Activated naive CD8-positive, alpha-beta T cell treated with anti-CD3 and anti-CD28 coated beads, Interleukin-2, amount 10 ng/mL, durations not matched to agents 7 days and 5 days (primary cell): ENCODE measurements at regions not wholly inside any gene's neighbourhood (a gene's known extent, or its start where the extent isn't known, plus 50 kb on each side); places are given as distances from the start of the nearest gene placed in this dataset.

Source experiments
- ATAC-seq: fragments of 150-1000 bp; cut with Tn5 transposase; one replicate; pipeline ENCODE4 v1.10.0; 2021; ENCODE audit warnings: low read depth, moderate library complexity
- POLR2A ChIA-PET: fragments of 350-600 bp; sonication (Branson Sonifier 250); formaldehyde crosslinking; loops from one replicate; lab custom pipeline; 2021; ENCODE audit warnings: antibody characterized with exemption; lab: Charles Lee
- DNase-seq: peaks from one replicate; pipeline ENCODE4 v3.0.0; 2021
- H3K27ac Mint-ChIP-seq: one replicate; pipeline ENCODE4 v1.8.0; 2022; ENCODE audit warnings: mild to moderate bottlenecking, mixed read lengths
- H3K27me3 Mint-ChIP-seq: one replicate; pipeline ENCODE4 v1.8.0; 2022; ENCODE audit warnings: mild to moderate bottlenecking, moderate library complexity, mixed read lengths
- H3K36me3 Mint-ChIP-seq: one replicate; pipeline ENCODE4 v1.8.0; 2021; ENCODE audit warnings: mild to moderate bottlenecking, mixed read lengths
- H3K4me1 Mint-ChIP-seq: one replicate; pipeline ENCODE4 v1.8.0; 2021; ENCODE audit warnings: mixed read lengths
- H3K4me3 Mint-ChIP-seq: one replicate; pipeline ENCODE4 v1.8.0; 2022; ENCODE audit warnings: mild to moderate bottlenecking, moderate library complexity, mixed read lengths
- H3K9me3 Mint-ChIP-seq: one replicate; pipeline ENCODE4 v1.8.0; 2021; ENCODE audit warnings: mixed read lengths

GRCh38 chr1:55571767-55572166 is 356.6 kb upstream of the USP24 start:
- no peaks in the 10 kb centered on the region for H3K36me3 Mint-ChIP-seq
- no peak overlapping the region for H3K4me3 Mint-ChIP-seq
- H3K27ac Mint-ChIP-seq, result no peak overlapping the region
- POLR2A ChIA-PET, result no interaction called here
- DNase-seq (no peak), ATAC-seq (no peak)
- peaks cover 2% of the 10 kb centered on the region for H3K9me3 Mint-ChIP-seq
- H3K27me3 Mint-ChIP-seq, result peaks cover 4% of the 10 kb centered on the region
- H3K4me1 Mint-ChIP-seq, result no peaks in the 10 kb centered on the region

DNA sequence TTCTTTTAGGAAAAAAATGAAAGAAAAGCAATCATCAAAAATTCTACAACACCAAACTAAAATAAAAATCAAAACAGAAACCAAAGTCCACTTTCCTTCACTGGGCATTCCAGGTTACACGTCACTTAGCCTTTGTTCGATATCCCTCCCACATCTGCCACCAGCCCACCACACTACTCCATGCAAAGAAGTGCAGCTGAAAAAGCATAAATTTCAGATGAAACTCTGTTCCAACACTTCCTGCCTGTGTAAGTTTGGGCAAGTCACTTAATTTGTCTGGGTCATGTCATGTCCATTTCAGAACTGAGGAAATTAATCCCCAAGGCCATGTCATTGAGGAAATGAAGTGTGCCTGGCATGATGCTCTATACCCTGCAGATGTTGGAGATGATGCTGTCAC is 354.3 kb upstream of the USP24 start:
- no peak for DNase-seq
- no peak overlapping the region for H3K27ac Mint-ChIP-seq
- ATAC-seq, result no peak
- POLR2A ChIA-PET, result no interaction called here
- H3K4me3 Mint-ChIP-seq, result no peak overlapping the region
- no peaks in the 10 kb centered on the region for H3K36me3 Mint-ChIP-seq
- no peaks in the 10 kb centered on the region for H3K4me1 Mint-ChIP-seq
- no peaks in the 10 kb centered on the region for H3K9me3 Mint-ChIP-seq
- H3K27me3 Mint-ChIP-seq, result no peaks in the 10 kb centered on the region

- no peak overlapping the region for H3K4me3 Mint-ChIP-seq
- H3K9me3 Mint-ChIP-seq, result no peaks in the 10 kb centered on the region
- no peak overlapping the region for H3K27ac Mint-ChIP-seq
- DNase-seq (no peak), ATAC-seq (no peak)
- POLR2A ChIA-PET, result no interaction called here
- H3K36me3 Mint-ChIP-seq, result no peaks in the 10 kb centered on the region
- H3K4me1 Mint-ChIP-seq, result no peaks in the 10 kb centered on the region
- H3K27me3 Mint-ChIP-seq, result no peaks in the 10 kb centered on the region
Observed at GRCh38 chr1:55568732-55569131, 353.6 kb upstream of the USP24 start.

DNA sequence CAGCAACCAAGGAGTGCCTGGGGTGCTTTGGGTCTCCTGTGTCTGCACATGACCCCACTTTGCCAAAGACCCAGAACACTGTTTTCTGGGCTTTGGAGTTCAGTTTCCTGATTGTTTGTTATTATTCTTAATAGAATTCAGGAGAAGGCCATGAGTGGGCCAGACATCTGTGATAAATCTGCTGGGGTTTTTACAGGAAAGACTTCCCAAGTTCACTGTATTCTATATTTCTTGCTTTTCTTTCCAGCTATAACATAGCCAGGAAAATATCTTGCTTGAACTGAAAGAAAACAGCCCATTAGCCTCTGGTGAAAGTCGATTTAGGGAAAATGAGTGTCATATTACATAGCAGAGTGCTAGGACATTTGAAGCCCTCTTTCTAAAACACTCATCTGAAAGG is 345.1 kb upstream of the USP24 start:
- Mint-ChIP-seq H3K4me1 (no peaks in the 10 kb centered on the region), H3K9me3 (no peaks in the 10 kb centered on the region), H3K27ac (no peak overlapping the region), H3K36me3 (no peaks in the 10 kb centered on the region), H3K27me3 (peaks cover 2% of the 10 kb centered on the region), H3K4me3 (no peak overlapping the region)
- ATAC-seq (no peak), DNase-seq (no peak)
- POLR2A ChIA-PET, result no interaction called here

DNA sequence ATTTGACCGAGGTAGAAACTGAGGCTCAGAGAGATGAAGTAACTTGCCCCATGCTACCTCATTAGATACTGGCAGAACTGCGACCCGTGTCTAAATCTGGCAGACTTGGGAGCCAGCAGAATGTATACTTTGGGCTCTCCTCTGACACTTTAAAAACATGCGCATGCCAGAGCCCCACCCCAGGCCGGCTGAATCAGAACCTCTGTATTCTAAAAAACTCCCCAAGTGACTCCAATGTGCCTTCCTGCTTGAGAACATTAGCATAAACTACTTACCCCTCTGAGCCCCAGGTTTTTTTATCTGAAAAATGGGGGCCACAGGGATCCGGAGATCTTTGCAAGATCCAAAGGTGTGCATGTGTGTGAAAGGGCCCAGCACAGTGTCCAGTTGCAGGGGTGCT is 344.7 kb upstream of the USP24 start:
- ATAC-seq (no peak), DNase-seq (no peak)
- Mint-ChIP-seq H3K27ac (no peak overlapping the region), H3K4me3 (no peak overlapping the region), H3K9me3 (no peaks in the 10 kb centered on the region), H3K36me3 (no peaks in the 10 kb centered on the region), H3K27me3 (peaks cover 2% of the 10 kb centered on the region), H3K4me1 (no peaks in the 10 kb centered on the region)
- POLR2A ChIA-PET, result no interaction called here

GRCh38 chr1:55559161-55559611 is 344.0 kb upstream of the USP24 start:
- Mint-ChIP-seq H3K4me1 (no peaks in the 10 kb centered on the region), H3K27ac (no peak overlapping the region)

GRCh38 chr1:55558515-55558914 is 343.4 kb upstream of the USP24 start:
- Mint-ChIP-seq H3K27me3 (peaks cover 2% of the 10 kb centered on the region), H3K4me1 (no peaks in the 10 kb centered on the region), H3K9me3 (no peaks in the 10 kb centered on the region), H3K27ac (no peak overlapping the region), H3K4me3 (no peak overlapping the region), H3K36me3 (no peaks in the 10 kb centered on the region)
- DNase-seq, result no peak
- no peak for ATAC-seq
- POLR2A ChIA-PET, result no interaction called here

More at GRCh38 chr1:55559161-55559611, 344.0 kb upstream of the USP24 start:
- Mint-ChIP-seq H3K9me3 (no peaks in the 10 kb centered on the region), H3K36me3 (no peaks in the 10 kb centered on the region), H3K4me3 (no peak overlapping the region), H3K27me3 (peaks cover 2% of the 10 kb centered on the region)
- ATAC-seq, result no peak
- DNase-seq, result no peak
- POLR2A ChIA-PET, result no interaction called here

DNA sequence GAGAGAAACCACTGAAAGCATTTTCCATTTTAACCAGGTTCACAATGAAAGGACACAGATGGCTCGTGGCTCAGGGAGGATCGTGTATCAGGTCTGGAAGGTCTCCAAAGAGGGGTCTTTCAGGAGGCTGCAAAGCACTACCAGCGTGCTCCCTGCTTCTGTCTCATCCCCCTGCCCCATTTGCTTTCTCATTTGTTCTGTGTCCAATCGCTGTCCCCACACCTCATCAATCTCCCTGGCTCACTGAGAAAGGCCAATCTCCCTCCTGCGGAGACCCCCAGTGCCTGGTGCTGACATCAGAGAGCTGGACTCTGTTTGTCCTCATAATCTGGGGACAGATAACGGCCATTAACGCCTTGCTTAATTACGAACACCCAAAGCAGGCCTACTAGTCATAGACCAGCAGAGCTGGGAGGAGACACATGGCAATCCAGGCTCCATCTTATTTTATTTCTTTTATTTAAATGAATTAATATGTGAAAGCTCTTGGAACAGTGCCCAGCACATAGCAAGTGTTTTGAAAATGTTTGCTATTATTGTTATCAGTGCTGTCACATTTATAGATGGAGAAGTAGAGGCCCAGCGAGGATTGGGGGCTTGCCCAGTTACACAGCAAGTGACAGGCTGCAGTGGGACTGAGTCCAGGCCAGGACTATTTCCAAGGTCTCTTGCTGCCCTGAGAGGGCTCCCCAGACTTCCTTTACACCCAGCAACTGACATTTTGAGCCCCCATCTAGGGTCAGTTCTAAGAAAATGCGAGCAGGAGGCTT is 341.0 kb upstream of the USP24 start:
- Mint-ChIP-seq H3K27ac (no peak overlapping the region), H3K4me1 (no peaks in the 10 kb centered on the region), H3K36me3 (no peaks in the 10 kb centered on the region), H3K4me3 (no peak overlapping the region), H3K27me3 (no peaks in the 10 kb centered on the region), H3K9me3 (no peaks in the 10 kb centered on the region)
- DNase-seq (no peak), ATAC-seq (no peak)
- POLR2A ChIA-PET, result no interaction called here

- POLR2A ChIA-PET, result no interaction called here
- Mint-ChIP-seq H3K4me1 (no peaks in the 10 kb centered on the region), H3K4me3 (no peak overlapping the region), H3K27me3 (no peaks in the 10 kb centered on the region), H3K9me3 (no peaks in the 10 kb centered on the region), H3K36me3 (no peaks in the 10 kb centered on the region), H3K27ac (no peak overlapping the region)
- DNase-seq (no peak), ATAC-seq (no peak)
Observed at GRCh38 chr1:55554611-55555010, 339.4 kb upstream of the USP24 start.

DNA sequence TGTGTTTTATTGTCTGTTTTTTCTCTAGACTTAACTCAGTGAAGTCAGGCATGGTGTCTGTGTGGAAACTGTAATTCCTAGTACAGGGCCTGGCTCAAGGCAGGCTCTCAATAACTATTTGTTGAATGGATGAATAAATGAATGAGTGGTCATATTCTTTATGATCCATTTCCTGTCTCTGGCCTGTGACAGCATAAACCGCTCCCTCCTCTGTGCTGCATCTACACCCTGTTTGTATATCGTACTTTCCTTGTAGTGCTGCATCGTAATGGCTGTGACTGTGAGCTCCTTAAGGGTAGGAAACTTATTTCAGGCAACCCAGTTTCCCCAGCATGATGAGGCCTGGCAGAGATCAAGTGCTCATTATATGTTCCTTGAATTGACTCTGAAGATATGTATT is 337.5 kb upstream of the USP24 start:
- Mint-ChIP-seq H3K36me3 (no peaks in the 10 kb centered on the region), H3K27ac (no peak overlapping the region), H3K9me3 (no peaks in the 10 kb centered on the region), H3K4me3 (no peak overlapping the region), H3K4me1 (no peaks in the 10 kb centered on the region), H3K27me3 (no peaks in the 10 kb centered on the region)
- POLR2A ChIA-PET, result no interaction called here
- DNase-seq (no peak), ATAC-seq (no peak)

GRCh38 chr1:55547405-55547804 is 332.2 kb upstream of the USP24 start:
- Mint-ChIP-seq H3K4me1 (no peaks in the 10 kb centered on the region), H3K4me3 (no peak overlapping the region), H3K36me3 (no peaks in the 10 kb centered on the region), H3K9me3 (no peaks in the 10 kb centered on the region), H3K27me3 (no peaks in the 10 kb centered on the region), H3K27ac (no peak overlapping the region)
- DNase-seq (no peak), ATAC-seq (no peak)
- POLR2A ChIA-PET, result no interaction called here

DNA sequence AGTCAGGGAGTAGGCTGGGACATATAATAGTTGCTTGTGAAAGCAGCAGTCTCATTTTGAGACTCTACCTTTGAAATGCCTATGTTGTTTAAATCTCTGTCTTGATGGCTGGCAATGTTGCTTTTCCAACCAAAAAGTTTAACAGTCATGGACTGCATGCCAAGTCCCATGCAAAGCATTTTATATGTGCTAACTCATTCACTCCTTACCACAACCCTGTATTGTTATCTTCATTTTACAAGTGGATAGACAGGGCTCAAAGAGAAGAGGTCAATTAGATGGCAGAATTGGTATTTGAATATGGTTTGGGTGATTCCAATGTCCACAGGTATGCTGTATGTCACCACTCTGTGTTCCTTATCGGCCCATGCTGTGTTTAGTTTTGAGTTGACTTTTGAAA is 331.4 kb upstream of the USP24 start:
- Mint-ChIP-seq H3K4me1 (no peaks in the 10 kb centered on the region), H3K4me3 (no peak overlapping the region), H3K27ac (no peak overlapping the region), H3K27me3 (no peaks in the 10 kb centered on the region), H3K9me3 (no peaks in the 10 kb centered on the region), H3K36me3 (no peaks in the 10 kb centered on the region)
- POLR2A ChIA-PET, result no interaction called here
- DNase-seq (no peak), ATAC-seq (no peak)

DNA sequence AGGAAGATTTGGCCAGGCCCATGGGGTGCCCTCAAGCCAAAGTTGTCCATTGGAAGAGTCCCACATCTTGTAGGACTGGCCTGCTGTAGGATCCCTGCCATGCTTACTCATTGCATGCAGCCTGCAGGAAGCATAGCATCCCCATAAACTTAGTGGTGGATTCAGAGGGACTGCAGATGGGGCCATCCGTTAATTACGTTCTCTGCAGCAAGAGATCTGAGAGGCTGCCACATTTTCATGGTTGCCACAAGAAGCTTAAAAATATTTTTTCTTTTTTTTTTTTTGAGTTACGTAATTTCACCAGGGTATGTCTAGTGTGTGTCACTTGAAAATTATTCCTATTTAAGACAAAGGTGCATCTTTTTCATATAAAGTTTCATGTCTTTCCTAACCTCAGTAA is 329.7 kb upstream of the USP24 start:
- no peaks in the 10 kb centered on the region for H3K27me3 Mint-ChIP-seq
- ATAC-seq (no peak), DNase-seq (no peak)
- no peaks in the 10 kb centered on the region for H3K36me3 Mint-ChIP-seq
- H3K9me3 Mint-ChIP-seq, result no peaks in the 10 kb centered on the region
- no peaks in the 10 kb centered on the region for H3K4me1 Mint-ChIP-seq
- no peak overlapping the region for H3K27ac Mint-ChIP-seq
- no peak overlapping the region for H3K4me3 Mint-ChIP-seq
- POLR2A ChIA-PET, result no interaction called here

- no peaks in the 10 kb centered on the region for H3K9me3 Mint-ChIP-seq
Observed at GRCh38 chr1:55542901-55543504, 327.8 kb upstream of the USP24 start.

More at GRCh38 chr1:55542901-55543504, 327.8 kb upstream of the USP24 start:
- Mint-ChIP-seq H3K27ac (no peak overlapping the region), H3K27me3 (no peaks in the 10 kb centered on the region), H3K36me3 (no peaks in the 10 kb centered on the region), H3K4me1 (no peaks in the 10 kb centered on the region), H3K4me3 (no peak overlapping the region)
- ATAC-seq, result no peak
- no peak for DNase-seq
- POLR2A ChIA-PET, result no interaction called here
